HFF-Myc (cell line): ENCODE measurements at regions not wholly inside any gene's neighbourhood (a gene's known extent, or its start where the extent isn't known, plus 50 kb on each side); places are given as distances from the start of the nearest gene placed in this dataset.

Source experiments
- DNase-seq: peaks from one replicate; pipeline ENCODE4 v3.0.0-alpha.2; 2011; ENCODE audit warnings: low read depth; ENCODE audit errors: extremely low read depth
- H3K4me3 ChIP-seq: replicated peaks from 2 replicates; pipeline ENCODE4 v1.5.1; 2011; ENCODE audit warnings: low read depth, mild to moderate bottlenecking, control low read depth, low read length
- CTCF ChIP-seq: IDR thresholded peaks from 2 replicates; pipeline ENCODE4 v1.5.1; 2012; ENCODE audit warnings: mild to moderate bottlenecking, low read depth, low read length, control low read depth; ENCODE audit errors: missing control alignments

GRCh38 chr12:63220921-63221320 is 69.9 kb upstream of the AVPR1A start:
- TF ChIP-seq CTCF, result no peak
- no peak overlapping the region for H3K4me3 ChIP-seq
- DNase-seq, result peak; percentile 5

GRCh38 chr12:63212316-63212715 is 61.3 kb upstream of the AVPR1A start:
- H3K4me3 ChIP-seq, result no peak overlapping the region
- no peak for DNase-seq
- TF ChIP-seq CTCF, result no peak

GRCh38 chr12:63208956-63209355 is 58.0 kb upstream of the AVPR1A start:
- H3K4me3 ChIP-seq, result no peak overlapping the region
- no peak for DNase-seq
- no peak for TF ChIP-seq CTCF

DNA sequence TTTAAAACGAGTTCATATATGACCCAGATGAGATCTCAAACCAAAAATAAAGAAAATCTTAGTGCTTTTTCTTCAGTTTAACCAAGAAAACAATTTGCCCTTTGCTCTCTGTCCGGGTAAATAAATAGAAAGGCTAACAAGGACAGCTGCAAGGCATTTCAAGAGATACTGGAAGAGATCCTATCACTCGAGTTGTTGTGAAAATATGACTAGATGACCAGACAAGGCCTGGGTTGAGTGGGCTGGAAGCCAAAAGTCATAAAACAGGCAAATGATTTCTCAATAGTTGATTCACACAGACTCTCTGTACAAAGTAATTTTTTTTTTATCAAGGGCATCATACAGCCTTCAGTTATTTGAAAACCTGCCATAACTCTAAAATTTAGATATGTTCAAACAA is 55.9 kb upstream of the AVPR1A start:
- TF ChIP-seq CTCF, result no peak
- DNase-seq, result no peak
- no peak overlapping the region for H3K4me3 ChIP-seq

- no peak for DNase-seq
- TF ChIP-seq CTCF, result no peak
Observed at GRCh38 chr12:63206494-63206893, 55.5 kb upstream of the AVPR1A start.

More at GRCh38 chr12:63206494-63206893, 55.5 kb upstream of the AVPR1A start:
- H3K4me3 ChIP-seq, result no peak overlapping the region
